HG02981 (cell line): ENCODE measurements at regions not wholly inside any gene's neighbourhood (a gene's known extent, or its start where the extent isn't known, plus 50 kb on each side); places are given as distances from the start of the nearest gene placed in this dataset.
A peak's percentile ranks its signal among the peaks of the same experiment; 100 is the strongest.

Experiments used
- ATAC-seq: cut with Tn5 transposase; IDR thresholded peaks from one replicate; pipeline ENCODE4 v1.9.1; 2021; ENCODE audit warnings: mild to moderate bottlenecking, moderate library complexity; ENCODE audit not compliant: unreplicated experiment

GRCh38 chr5:169450464-169450863 lies 133.1 kb upstream of the SPDL1 start:
- no peak for ATAC-seq

GRCh38 chr5:169448826-169449225 lies 134.7 kb upstream of the SPDL1 start:
- ATAC-seq, result no peak

- ATAC-seq, result no peak
Observed at GRCh38 chr5:169445191-169445590, 138.4 kb upstream of the SPDL1 start.

GRCh38 chr5:169442913-169443784 lies 140.4 kb upstream of the SPDL1 start:
- no peak for ATAC-seq

DNA sequence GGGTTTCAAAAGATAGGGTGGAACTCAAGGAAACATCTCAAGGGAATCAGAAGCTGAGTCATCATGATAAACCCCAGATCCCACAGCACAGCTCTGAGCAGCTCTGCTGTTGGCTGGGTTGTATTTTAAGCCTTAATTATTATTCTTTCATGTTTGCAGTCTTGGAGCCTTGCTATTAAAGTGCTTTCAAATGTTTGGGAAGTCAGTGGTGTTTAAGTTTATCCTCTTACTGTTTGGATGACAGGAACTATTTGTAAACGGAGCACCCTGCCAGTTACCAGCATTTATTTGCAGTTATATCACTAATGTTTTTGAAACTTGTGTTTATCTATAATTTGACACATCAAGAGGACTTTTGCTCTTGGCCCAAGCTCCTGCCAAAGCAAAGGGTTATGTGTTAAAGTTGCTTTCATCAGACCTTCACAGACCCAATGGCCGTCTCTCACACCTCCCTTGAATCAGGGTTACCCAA lies 141.1 kb upstream of the SPDL1 start:
- ATAC-seq, result no peak

DNA sequence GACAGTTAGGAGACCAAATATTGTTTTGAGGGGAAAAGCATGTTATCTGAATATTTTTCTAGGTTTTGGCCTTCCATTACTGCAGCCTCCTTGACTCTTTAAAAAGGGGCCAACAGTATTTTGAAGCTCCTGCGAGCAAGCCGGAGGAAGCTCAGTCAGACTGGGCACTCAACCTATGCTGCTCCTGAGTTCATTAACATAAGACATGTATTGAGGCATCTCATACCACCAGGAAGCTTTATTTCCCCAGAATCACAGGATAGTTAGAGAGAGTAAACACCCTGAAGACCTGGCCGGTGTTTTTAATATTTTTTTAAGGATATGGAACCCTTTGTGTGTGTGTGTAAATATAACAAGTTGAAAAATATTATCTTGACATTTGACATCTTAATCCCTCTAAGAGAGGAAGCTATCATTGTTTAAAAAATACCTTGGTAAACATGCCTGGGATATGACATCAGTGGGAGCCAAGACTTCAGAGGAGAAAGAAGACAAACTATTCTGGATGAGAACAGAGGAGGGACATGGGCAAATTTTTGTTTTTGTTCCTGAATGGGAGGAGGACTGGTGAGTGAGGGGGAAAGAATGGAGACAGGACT lies 139.3 kb upstream of the SLIT3 start:
- no peak for ATAC-seq

DNA sequence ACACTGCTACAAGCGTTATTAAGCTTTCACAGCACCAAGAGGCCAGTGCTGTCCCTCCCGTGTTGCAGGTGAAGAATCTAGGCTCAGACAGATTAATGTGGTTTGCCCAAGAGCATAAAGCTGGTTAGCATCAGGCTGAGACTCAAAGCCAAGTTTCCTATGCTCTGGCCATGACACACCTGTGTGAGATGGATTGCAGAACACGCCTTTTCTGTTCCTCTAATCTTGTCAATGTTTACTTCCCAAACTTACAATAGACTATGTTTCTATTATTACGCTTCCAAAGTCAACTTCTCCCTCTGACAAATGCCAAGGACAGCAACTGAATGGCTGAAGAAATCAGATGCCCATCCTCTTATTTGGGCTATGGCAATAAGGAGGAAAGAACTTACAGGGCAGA lies 138.4 kb upstream of the SLIT3 start:
- no peak for ATAC-seq

DNA sequence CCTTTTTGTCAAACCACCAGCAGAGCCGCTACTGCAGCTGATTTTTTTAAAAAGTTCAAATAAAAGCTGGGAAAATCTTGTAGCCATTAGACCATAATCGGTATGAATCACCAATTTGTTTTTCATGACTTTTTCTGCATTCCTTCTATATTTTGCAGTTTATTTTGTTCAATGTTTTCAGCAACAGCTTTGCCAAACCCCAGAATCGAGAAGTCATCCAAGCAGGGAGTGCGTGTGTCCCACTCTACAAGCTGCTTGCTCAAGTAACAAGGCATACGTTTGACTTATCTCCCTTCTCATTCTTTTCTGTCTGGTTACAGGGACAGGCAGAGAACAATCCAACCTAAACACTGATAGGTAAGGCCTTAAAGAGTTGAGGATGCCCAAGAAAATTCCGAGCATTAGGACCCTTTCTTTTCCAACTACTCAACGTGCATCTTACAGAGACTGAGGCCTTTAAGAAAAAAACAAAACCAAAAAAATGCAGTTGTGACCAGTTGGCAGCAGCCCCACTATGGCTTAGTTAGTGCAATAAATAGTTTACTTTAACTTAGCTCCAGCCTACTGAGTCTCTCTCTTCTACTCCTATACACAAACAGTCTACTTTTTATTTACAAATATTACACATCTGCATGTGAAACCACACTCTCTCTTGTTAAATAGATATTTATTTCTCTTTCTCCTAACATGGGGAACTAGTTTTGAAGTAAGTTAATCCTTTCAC lies 134.7 kb upstream of the SLIT3 start:
- no peak for ATAC-seq

- no peak for ATAC-seq
Observed at GRCh38 chr5:169433221-169433651, 132.3 kb upstream of the SLIT3 start.

DNA sequence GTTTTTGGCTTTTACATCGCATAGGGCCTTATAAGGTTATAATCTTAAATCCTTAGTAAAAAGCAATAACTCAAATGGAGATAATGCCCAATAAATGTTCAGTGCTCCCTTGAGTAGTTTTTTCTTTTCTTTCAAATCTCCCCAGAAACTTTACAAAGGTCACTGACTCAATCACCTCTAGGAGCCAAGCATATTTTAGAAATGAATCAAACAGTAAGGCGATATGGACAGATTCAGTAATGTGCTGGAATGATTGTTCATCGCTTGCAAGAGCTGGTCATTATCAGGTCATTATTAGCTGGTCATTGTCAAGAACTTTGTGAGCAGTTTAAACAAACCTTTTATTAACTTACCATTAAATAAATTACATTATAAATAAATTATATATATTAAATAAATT lies 130.4 kb upstream of the SLIT3 start:
- no peak for ATAC-seq

DNA sequence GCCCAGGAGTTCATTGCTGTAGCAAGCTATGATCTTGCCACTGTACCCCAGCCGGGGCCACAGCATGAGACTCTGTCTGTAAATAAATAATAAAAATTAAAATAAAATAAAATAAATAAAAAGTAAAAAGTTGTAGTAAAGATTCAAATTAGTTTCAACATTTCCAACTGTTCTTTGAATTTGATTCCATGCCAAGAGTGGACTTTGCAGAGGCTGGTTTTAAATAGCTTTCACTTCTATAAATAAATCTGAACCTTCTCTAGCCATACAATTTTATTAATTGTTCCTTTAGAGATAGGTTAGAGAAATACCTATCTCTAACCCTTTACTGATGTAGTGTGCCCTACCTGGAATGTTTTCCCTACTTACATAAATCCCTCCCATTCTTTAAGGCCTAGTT lies 129.7 kb upstream of the SLIT3 start:
- no peak for ATAC-seq

DNA sequence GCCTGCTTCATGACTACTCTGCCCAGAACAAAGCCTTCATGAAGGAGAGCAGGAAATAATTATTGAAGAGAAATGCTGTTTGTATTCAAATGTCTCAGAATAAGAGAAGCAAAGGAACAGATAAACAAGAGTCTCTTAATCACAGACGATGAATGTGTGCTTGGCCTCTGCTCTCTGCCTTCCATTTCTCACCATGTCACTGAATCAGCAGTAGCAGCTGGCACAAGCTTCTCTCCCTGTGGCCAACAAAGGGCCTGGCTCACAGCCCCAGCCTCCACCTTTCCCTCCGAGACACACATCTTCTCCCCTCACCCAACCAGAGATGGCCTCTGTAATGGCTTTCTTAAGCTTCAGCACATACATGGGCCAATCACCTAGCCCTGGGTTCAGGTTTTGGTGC lies 128.1 kb upstream of the SLIT3 start:
- no peak for ATAC-seq

- ATAC-seq, result no peak
Observed at GRCh38 chr5:169426784-169427183, 125.8 kb upstream of the SLIT3 start.

- no peak for ATAC-seq
Observed at GRCh38 chr5:169424670-169425378, 123.9 kb upstream of the SLIT3 start.

- ATAC-seq, result no peak
Observed at GRCh38 chr5:169424279-169424655, 123.3 kb upstream of the SLIT3 start.

DNA sequence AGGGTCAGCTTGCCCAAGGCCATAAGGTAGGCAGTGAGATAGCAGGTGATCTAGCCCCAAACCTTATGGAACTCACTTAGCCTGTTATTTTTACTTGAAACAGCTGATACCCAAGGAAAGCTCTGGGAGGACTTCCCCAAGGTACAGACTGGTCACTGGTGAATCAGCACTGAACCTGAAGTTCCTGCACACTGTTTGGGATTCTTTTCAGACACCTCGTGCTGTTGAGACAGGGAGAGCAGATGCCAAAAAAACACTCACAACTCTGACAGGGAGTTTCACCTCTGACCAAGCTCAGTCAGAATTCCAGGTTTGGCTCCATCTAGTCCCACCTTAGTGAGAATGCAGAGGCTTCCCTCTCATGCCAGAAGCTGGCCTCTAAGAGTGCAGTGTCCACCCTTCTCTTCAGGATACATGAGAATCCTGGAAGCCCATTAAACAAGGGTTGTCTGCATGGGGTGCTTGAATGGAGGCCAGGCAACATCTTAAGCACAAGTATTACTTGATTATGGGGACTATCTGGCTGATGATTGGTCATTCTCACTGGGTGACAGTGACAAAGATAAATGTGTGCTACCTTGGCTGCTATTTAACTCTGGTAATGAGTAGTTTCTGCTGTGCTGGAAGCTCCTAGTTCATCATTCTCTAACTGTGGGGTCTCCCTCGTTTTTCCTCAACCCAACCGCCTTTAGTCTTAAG lies 122.8 kb upstream of the SLIT3 start:
- ATAC-seq, result no peak

GRCh38 chr5:169422087-169422486 lies 121.1 kb upstream of the SLIT3 start:
- no peak for ATAC-seq

- no peak for ATAC-seq
Observed at GRCh38 chr5:169421677-169422076, 120.7 kb upstream of the SLIT3 start.

- no peak for ATAC-seq
Observed at GRCh38 chr5:169417676-169418075, 116.7 kb upstream of the SLIT3 start.

- peak; percentile 92 for ATAC-seq
Observed at GRCh38 chr5:169416583-169417196, 115.8 kb upstream of the SLIT3 start.
